Omental fat pad (tissue), 3 donors: ENCODE measurements at regions not wholly inside any gene's neighbourhood (a gene's known extent, or its start where the extent isn't known, plus 50 kb on each side); places are given as distances from the start of the nearest gene placed in this dataset.

Source experiments
- ATAC-seq: fragments of 150-250 bp; one replicate; pipeline ENCODE4 v1.9.1; 2016; ENCODE audit warnings: mild to moderate bottlenecking, moderate library complexity; ENCODE audit not compliant: low FRiP score
- DNase-seq: peaks from one replicate; pipeline ENCODE4 v3.0.0-alpha.2; 2019; ENCODE audit warnings: low spot score
- CTCF ChIP-seq, 3 donors: fragments of 450-650 bp; IDR thresholded peaks; one replicate each; pipeline ENCODE4 v1.5.1; 2016 to 2017; ENCODE audit warnings: antibody characterized with exemption in 3 of 3, mild to moderate bottlenecking in 3 of 3, moderate library complexity in 2 of 3

DNA sequence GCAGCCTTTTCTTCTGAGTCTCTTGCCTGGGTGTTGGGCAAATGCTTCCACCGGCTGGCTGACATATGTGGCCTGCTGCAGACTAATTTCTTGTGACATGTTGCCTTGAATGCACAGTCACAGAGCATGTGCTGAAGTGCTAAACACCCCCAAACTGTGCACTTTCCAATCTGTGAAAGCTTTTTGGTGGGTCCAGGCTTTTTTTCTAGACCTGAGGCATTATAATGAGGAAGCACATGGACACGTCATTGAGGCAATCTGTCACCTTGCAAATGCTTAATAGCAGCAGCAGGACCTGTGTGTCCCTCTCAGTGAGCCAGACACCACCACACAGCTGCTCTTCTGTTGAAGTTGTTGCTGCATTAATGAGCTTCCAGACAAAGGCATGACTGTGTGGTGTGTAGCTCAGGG, 274.7 kb downstream of the ELAVL2 start:
- ATAC-seq: no peak
- TF ChIP-seq CTCF (IDR thresholded peaks at IDR 0.05): no peak
- DNase-seq: no peak

- DNase-seq (no peak), ATAC-seq (no peak)
- TF ChIP-seq CTCF (IDR thresholded peaks at IDR 0.05): no peak
Observed at GRCh38 chr9:23551929-23552707, 273.9 kb downstream of the ELAVL2 start.

DNA sequence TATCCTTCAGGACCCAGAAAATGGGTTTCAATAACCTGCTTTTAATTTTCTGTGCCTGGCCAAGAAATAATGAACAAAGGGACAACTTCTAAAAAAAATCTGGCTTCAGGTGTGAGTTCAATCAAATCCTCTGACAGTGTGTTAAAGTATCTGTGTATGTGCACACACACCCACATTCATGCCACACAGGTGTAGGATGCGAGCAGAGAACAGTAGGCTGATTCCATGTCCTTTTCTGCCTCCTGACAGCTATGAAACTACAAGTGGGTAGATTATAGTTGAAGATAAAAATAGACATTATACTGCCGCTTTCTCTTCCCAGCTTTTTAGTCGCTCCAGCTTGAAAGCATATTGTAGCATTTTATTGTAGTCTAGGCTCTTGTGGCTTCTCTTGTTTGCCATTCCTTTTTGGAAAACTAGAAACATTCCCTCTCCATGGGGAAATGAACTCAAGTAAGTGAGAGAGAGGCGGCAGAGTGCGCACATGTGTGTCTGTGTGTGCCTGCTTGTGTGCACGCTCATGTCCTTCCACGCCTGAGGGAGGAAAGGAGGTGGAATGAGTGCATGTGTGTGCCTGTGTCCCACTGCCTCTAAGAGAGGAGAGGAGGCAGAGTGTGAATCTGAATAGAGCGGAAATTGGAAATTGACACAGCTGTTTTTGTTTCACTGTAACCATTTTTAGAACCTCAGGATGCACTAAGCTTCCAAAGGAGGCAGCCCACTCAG, 273.0 kb downstream of the ELAVL2 start:
- no peak for DNase-seq
- no peak for ATAC-seq
- TF ChIP-seq CTCF (IDR thresholded peaks at IDR 0.05): no peak

GRCh38 chr9:23554686-23555085, 271.4 kb downstream of the ELAVL2 start:
- ATAC-seq (no peak), DNase-seq (no peak)
- no peak for TF ChIP-seq CTCF (IDR thresholded peaks at IDR 0.05)

DNA sequence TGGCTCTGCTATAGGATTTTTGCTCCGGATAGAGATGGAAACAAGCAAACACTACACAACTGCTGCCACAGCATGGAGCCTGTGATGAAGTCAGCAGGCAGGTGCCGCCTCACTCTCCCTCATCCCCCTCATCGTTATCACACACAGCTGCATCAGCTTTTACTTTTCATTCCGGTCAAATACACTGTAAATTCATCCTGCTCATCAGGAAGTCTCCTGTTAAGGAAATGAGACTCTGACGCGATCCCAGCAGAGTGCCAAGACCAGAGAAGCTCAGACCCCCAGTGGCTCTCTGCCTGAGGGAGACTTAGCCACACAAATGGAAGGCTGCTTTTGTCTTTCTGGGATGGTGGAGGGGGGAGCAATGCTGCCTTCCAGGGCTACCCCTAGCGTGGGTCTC, 270.2 kb downstream of the ELAVL2 start:
- DNase-seq (no peak), ATAC-seq (peak; percentile 43)
- TF ChIP-seq CTCF (IDR thresholded peaks at IDR 0.05): no peak

GRCh38 chr9:23556459-23556858, 269.6 kb downstream of the ELAVL2 start:
- TF ChIP-seq CTCF (IDR thresholded peaks at IDR 0.05): no peak
- ATAC-seq: peak; percentile 35
- no peak for DNase-seq

GRCh38 chr9:23557689-23558088, 268.4 kb downstream of the ELAVL2 start:
- TF ChIP-seq CTCF (IDR thresholded peaks at IDR 0.05): no peak

More at GRCh38 chr9:23557689-23558088, 268.4 kb downstream of the ELAVL2 start:
- ATAC-seq (no peak), DNase-seq (no peak)
